Neural cell (in vitro differentiated cells): ENCODE measurements at regions not wholly inside any gene's neighbourhood (a gene's known extent, or its start where the extent isn't known, plus 50 kb on each side); places are given as distances from the start of the nearest gene placed in this dataset.

Experiments
- CTCF ChIP-seq: fragments of 450-650 bp; IDR thresholded peaks from 2 replicates; pipeline ENCODE4 v1.5.1; 2014; ENCODE audit warnings: antibody characterized with exemption, mild to moderate bottlenecking, moderate library complexity; ENCODE audit not compliant: poor library complexity, severe bottlenecking
- RAD21 ChIP-seq: fragments of 450-650 bp; conservative IDR thresholded peaks from 2 replicates; pipeline ENCODE4 v1.6.1; 2014; ENCODE audit warnings: antibody characterized with exemption, mild to moderate bottlenecking, moderate library complexity
- REST ChIP-seq: IDR thresholded peaks from 2 replicates; pipeline ENCODE4 v1.6.1; 2012; ENCODE audit warnings: borderline replicate concordance

- TF ChIP-seq CTCF (no peak), RAD21 (no peak), REST (no peak)
Measured at GRCh38 chr1:102110586-102110985, 113.9 kb upstream of the OLFM3 start.
